Vagina (tissue), 2 donors: ENCODE measurements at regions not wholly inside any gene's neighbourhood (a gene's known extent, or its start where the extent isn't known, plus 50 kb on each side); places are given as distances from the start of the nearest gene placed in this dataset.
A peak's percentile ranks its signal among the peaks of the same experiment; 100 is the strongest.
"Not testable (repeated sequence)": the region's sequence is repeated elsewhere in the genome, so short reads cannot be mapped to it uniquely, and the experiment has no call there.

Experiments
- DNase-seq, 2 donors: peaks; one replicate each; pipeline ENCODE4 v3.0.0-alpha.2; 2017; ENCODE audit errors: extremely low spot score in 2 of 2
- H3K27ac ChIP-seq: fragments of 200-600 bp; sonication (generic); one replicate; pipeline ENCODE4 v1.5.1; 2019
- H3K27me3 ChIP-seq: fragments of 200-600 bp; sonication (generic); one replicate; pipeline ENCODE4 v1.5.1; 2019
- H3K36me3 ChIP-seq, 2 donors: fragments of 200-600 bp; sonication (generic); one replicate each; pipeline ENCODE4 v1.5.1; 2017 to 2019
- H3K4me1 ChIP-seq: fragments of 200-600 bp; sonication (generic); one replicate; pipeline ENCODE4 v1.5.1; 2019
- H3K4me3 ChIP-seq, 2 donors: fragments of 200-600 bp; sonication (generic); 1 replicate in 1 of 2; 2 replicates in 1 of 2; pipeline ENCODE4 v1.5.1; 2016 to 2019
- H3K9me3 ChIP-seq: fragments of 200-600 bp; sonication (generic); one replicate; pipeline ENCODE4 v1.5.1; 2019
- CTCF ChIP-seq, 3 experiments: fragments of 450-650 bp in 2 of 3; fragments of 200-600 bp in 1 of 3; sonication (generic) in 1 of 3; IDR thresholded peaks; one replicate each; pipeline ENCODE4 v1.5.1; 2017 to 2019; ENCODE audit warnings: antibody characterized with exemption in 3 of 3, mild to moderate bottlenecking in 2 of 3, moderate library complexity in 2 of 3
- POLR2A ChIP-seq, 2 donors: fragments of 450-650 bp; IDR thresholded peaks; one replicate each; pipeline ENCODE4 v1.6.1; 2017; ENCODE audit warnings: antibody characterized with exemption in 2 of 2, mild to moderate bottlenecking in 2 of 2, moderate library complexity in 2 of 2
- POLR2AphosphoS5 ChIP-seq, 2 donors: sonication (generic); formaldehyde crosslinking; IDR thresholded peaks; one replicate each; pipeline ENCODE4 v1.9.0; 2017; ENCODE audit warnings: antibody characterized with exemption in 2 of 2, mild to moderate bottlenecking in 2 of 2, low read depth in 1 of 2; ENCODE audit not compliant: insufficient read depth in 1 of 2
- intact Hi-C: fragments of 100-400 bp; cut with DNase I; formaldehyde crosslinking; loops from one replicate; pipeline ENCODE4 v1.15.1; 2023

GRCh38 chr14:89095036-89095435 is 270.6 kb downstream of the TTC8 start:
- TF ChIP-seq CTCF (IDR thresholded peaks at IDR 0.05) (no peak), POLR2A (IDR thresholded peaks at IDR 0.05) (no peak), POLR2AphosphoS5 (IDR thresholded peaks at IDR 0.05; ENCODE audit: insufficient read depth in 1 of 2, low read depth in 1 of 2) (no peak)
- Histone ChIP-seq H3K9me3 (no peaks in the 10 kb centered on the region), H3K4me3 (no peak overlapping the region), H3K27ac (no peak overlapping the region), H3K27me3 (no peaks in the 10 kb centered on the region), H3K36me3 (no peaks in the 10 kb centered on the region), H3K4me1 (no peaks in the 10 kb centered on the region)
- DNase-seq = no peak
- intact Hi-C loops = no loop called here

GRCh38 chr14:89096946-89097345 is 272.5 kb downstream of the TTC8 start:
- no peaks in the 10 kb centered on the region for H3K36me3 ChIP-seq
- no peaks in the 10 kb centered on the region for H3K27me3 ChIP-seq
- intact Hi-C loops = no loop called here
- no peaks in the 10 kb centered on the region for H3K9me3 ChIP-seq
- no peaks in the 10 kb centered on the region for H3K4me1 ChIP-seq
- no peak overlapping the region for H3K4me3 ChIP-seq
- no peak for DNase-seq
- no peak overlapping the region for H3K27ac ChIP-seq
- TF ChIP-seq CTCF (IDR thresholded peaks at IDR 0.05) = no peak
- TF ChIP-seq POLR2A (IDR thresholded peaks at IDR 0.05) = no peak
- no peak for TF ChIP-seq POLR2AphosphoS5 (IDR thresholded peaks at IDR 0.05; ENCODE audit: insufficient read depth in 1 of 2, low read depth in 1 of 2)

- Histone ChIP-seq H3K36me3 (no peaks in the 10 kb centered on the region), H3K4me3 (no peak overlapping the region), H3K9me3 (no peaks in the 10 kb centered on the region), H3K4me1 (no peaks in the 10 kb centered on the region), H3K27ac (no peak overlapping the region), H3K27me3 (no peaks in the 10 kb centered on the region)
- TF ChIP-seq CTCF (IDR thresholded peaks at IDR 0.05) (no peak), POLR2A (IDR thresholded peaks at IDR 0.05) (no peak), POLR2AphosphoS5 (IDR thresholded peaks at IDR 0.05; ENCODE audit: insufficient read depth in 1 of 2, low read depth in 1 of 2) (no peak)
- no peak for DNase-seq
- intact Hi-C loops = no loop called here
These were observed 273.8 kb downstream of the TTC8 start for GRCh38 chr14:89098254-89098653.

- intact Hi-C loops, H3K27ac ChIP-seq, H3K27me3 ChIP-seq, H3K9me3 ChIP-seq, H3K4me1 ChIP-seq, H3K36me3 ChIP-seq, H3K4me3 ChIP-seq, DNase-seq: not testable (repeated sequence)
These were observed 279.8 kb downstream of the TTC8 start for GRCh38 chr14:89104171-89104817.

GRCh38 chr14:89104861-89105260 is 280.4 kb downstream of the TTC8 start:
- H3K36me3 ChIP-seq, H3K4me1 ChIP-seq, H3K27ac ChIP-seq, H3K4me3 ChIP-seq, H3K9me3 ChIP-seq, intact Hi-C loops, H3K27me3 ChIP-seq: not testable (repeated sequence)
- peak in 1 of 2 donors; percentile 19 for DNase-seq
